Liver (tissue), 8 donors: ENCODE measurements at regions not wholly inside any gene's neighbourhood (a gene's known extent, or its start where the extent isn't known, plus 50 kb on each side); places are given as distances from the start of the nearest gene placed in this dataset.

Experiments used
- DNase-seq: peaks from one replicate; pipeline ENCODE4 v3.0.0-alpha.2; 2017; ENCODE audit warnings: low spot score
- H3K27ac ChIP-seq, 2 donors: one replicate each; pipeline ENCODE4 v1.7.0; 2013; ENCODE audit warnings: inconsistent platforms in 2 of 2, low read length in 2 of 2, control low read depth in 1 of 2, low read depth in 1 of 2, mild to moderate bottlenecking in 1 of 2
- H3K27me3 ChIP-seq, 4 donors: one replicate each; pipeline versions ENCODE4 v1.6.1 to v1.7.0; 2013; ENCODE audit warnings: low read length in 3 of 4, inconsistent platforms in 1 of 4, mild to moderate bottlenecking in 1 of 4, moderate library complexity in 1 of 4; ENCODE audit not compliant: control insufficient read depth in 4 of 4, insufficient read depth in 4 of 4
- H3K36me3 ChIP-seq, 4 donors: one replicate each; pipeline versions ENCODE4 v1.6.1 to v1.7.0; 2013; ENCODE audit warnings: low read length in 3 of 4, mild to moderate bottlenecking in 3 of 4, low read depth in 1 of 4, moderate library complexity in 1 of 4; ENCODE audit not compliant: control insufficient read depth in 4 of 4, insufficient read depth in 3 of 4
- H3K4me1 ChIP-seq, 4 donors: one replicate each; pipeline versions ENCODE4 v1.6.1 to v1.7.0; 2013; ENCODE audit warnings: low read length in 3 of 4, mild to moderate bottlenecking in 3 of 4, moderate library complexity in 1 of 4; ENCODE audit not compliant: control insufficient read depth in 4 of 4, insufficient read depth in 4 of 4
- H3K4me3 ChIP-seq, 3 donors: one replicate each; pipeline versions ENCODE4 v1.6.1 to v1.7.0; 2013; ENCODE audit warnings: low read length in 3 of 3, control low read depth in 1 of 3, low read depth in 1 of 3, mild to moderate bottlenecking in 1 of 3
- H3K9ac ChIP-seq, 2 donors: one replicate each; pipeline ENCODE4 v1.7.0; 2013; ENCODE audit warnings: low read length in 2 of 2, mild to moderate bottlenecking in 2 of 2, moderate library complexity in 2 of 2, control low read depth in 1 of 2, low read depth in 1 of 2
- H3K9me3 ChIP-seq, 4 donors: one replicate each; pipeline versions ENCODE4 v1.6.1 to v1.7.0; 2013; ENCODE audit warnings: low read length in 3 of 4; ENCODE audit not compliant: control insufficient read depth in 4 of 4
- ATF3 ChIP-seq: IDR thresholded peaks from 2 replicates; pipeline ENCODE4 v1.6.1; 2016; ENCODE audit warnings: antibody characterized with exemption
- CTCF ChIP-seq: fragments of 150-350 bp; IDR thresholded peaks from 2 replicates; pipeline ENCODE4 v1.5.1; 2017; ENCODE audit warnings: improper control_type of control experiment, low read depth, low read length; ENCODE audit not compliant: missing input control
- EGR1 ChIP-seq, 2 donors: IDR thresholded peaks; 2 replicates each; pipeline ENCODE4 v1.6.1; 2016 to 2018; ENCODE audit warnings: antibody characterized with exemption in 2 of 2, low read depth in 2 of 2
- FOXA1 ChIP-seq: IDR thresholded peaks from 2 replicates; pipeline ENCODE4 v1.6.1; 2016; ENCODE audit warnings: antibody characterized with exemption
- FOXA2 ChIP-seq: IDR thresholded peaks from 2 replicates; pipeline ENCODE4 v1.6.1; 2016; ENCODE audit warnings: antibody characterized with exemption
- GABPA ChIP-seq, 2 donors: IDR thresholded peaks in 1 of 2; conservative IDR thresholded peaks in 1 of 2; 2 replicates each; pipeline ENCODE4 v1.6.1; 2016; ENCODE audit warnings: antibody characterized with exemption in 2 of 2, mild to moderate bottlenecking in 1 of 2, moderate library complexity in 1 of 2
- HNF4A ChIP-seq, 2 donors: conservative IDR thresholded peaks; 2 replicates each; pipeline ENCODE4 v1.6.1; 2016; ENCODE audit warnings: antibody characterized with exemption in 2 of 2, mild to moderate bottlenecking in 2 of 2
- HNF4G ChIP-seq: IDR thresholded peaks from 2 replicates; pipeline ENCODE4 v1.6.1; 2016; ENCODE audit warnings: antibody characterized with exemption
- JUND ChIP-seq, 2 donors: IDR thresholded peaks; 2 replicates each; pipeline ENCODE4 v1.6.1; 2016; ENCODE audit warnings: antibody characterized with exemption in 2 of 2
- NR2F2 ChIP-seq: IDR thresholded peaks from 2 replicates; pipeline ENCODE4 v1.6.1; 2016; ENCODE audit warnings: antibody characterized with exemption
- REST ChIP-seq: IDR thresholded peaks from 2 replicates; pipeline ENCODE4 v1.6.1; 2016; ENCODE audit warnings: antibody characterized with exemption, mild to moderate bottlenecking
- RXRA ChIP-seq, 2 donors: IDR thresholded peaks; 2 replicates each; pipeline ENCODE4 v1.6.1; 2017 to 2018; ENCODE audit warnings: antibody characterized with exemption in 2 of 2, mild to moderate bottlenecking in 1 of 2
- SP1 ChIP-seq: IDR thresholded peaks from 2 replicates; pipeline ENCODE4 v1.6.1; 2018; ENCODE audit warnings: antibody characterized with exemption, mild to moderate bottlenecking
- TAF1 ChIP-seq: conservative IDR thresholded peaks from 2 replicates; pipeline ENCODE4 v1.6.1; 2016; ENCODE audit warnings: antibody characterized with exemption, mild to moderate bottlenecking
- ZBTB33 ChIP-seq: IDR thresholded peaks from 2 replicates; pipeline ENCODE4 v1.6.1; 2016; ENCODE audit warnings: antibody characterized with exemption
- WGBS: extraction: QIAGEN DNeasy Blood & Tissue Kit; methylation state at CpG from one replicate; pipeline ENCODE4 v1.1.7; 2013; 5-methylcytosine and 5-hydroxymethylcytosine counted together
- donor health status: healthy.
- donor health status: healthy.
- donor health status: healthy.
- donor health status: healthy.
- donor health status: healthy.

- Histone ChIP-seq H3K4me3 (no peak overlapping the region), H3K27ac (no peak overlapping the region), H3K4me1 (no peaks in the 10 kb centered on the region), H3K9ac (no peak overlapping the region), H3K9me3 (no peaks in the 10 kb centered on the region), H3K27me3 (peaks cover 0 to 2% (median 0%) of the 10 kb centered on the region in 4 donors), H3K36me3 (no peaks in the 10 kb centered on the region)
- 35% methylated on average over 1 of the region's 1 CpG for WGBS
- no peak for DNase-seq
- TF ChIP-seq HNF4G (no peak), SP1 (no peak), FOXA1 (no peak), JUND (IDR thresholded peaks at IDR 0.05) (no peak), CTCF (no peak), ATF3 (no peak), FOXA2 (no peak), TAF1 (no peak), HNF4A (conservative IDR thresholded peaks at IDR 0.05) (no peak), REST (no peak), GABPA (IDR thresholded peaks at IDR 0.05 in 1 of 2, conservative IDR thresholded peaks at IDR 0.05 in 1 of 2) (no peak)
Measured at GRCh38 chr7:79620291-79620690, 166.8 kb upstream of the MAGI2 start.

GRCh38 chr7:79619216-79619615, 165.7 kb upstream of the MAGI2 start:
- no peak overlapping the region for H3K27ac ChIP-seq
- no peak overlapping the region for H3K4me3 ChIP-seq
- no peak for DNase-seq
- peaks cover 0 to 3% (median 0%) of the 10 kb centered on the region in 4 donors for H3K9me3 ChIP-seq
- WGBS, result 92% methylated on average over 3 of the region's 3 CpGs
- no peak overlapping the region for H3K9ac ChIP-seq
- no peak for TF ChIP-seq JUND (IDR thresholded peaks at IDR 0.05)
- no peak for TF ChIP-seq RXRA (IDR thresholded peaks at IDR 0.05)
- TF ChIP-seq EGR1 (IDR thresholded peaks at IDR 0.05; ENCODE audit: low read depth in 2 of 2), result no peak
- TF ChIP-seq ZBTB33, result no peak
- no peak for TF ChIP-seq ATF3
- no peak for TF ChIP-seq REST
- no peak for TF ChIP-seq TAF1
- no peak for TF ChIP-seq HNF4A (conservative IDR thresholded peaks at IDR 0.05)
- TF ChIP-seq NR2F2, result no peak
- TF ChIP-seq FOXA2, result no peak
- TF ChIP-seq SP1, result no peak
- no peaks in the 10 kb centered on the region for H3K4me1 ChIP-seq
- no peaks in the 10 kb centered on the region for H3K36me3 ChIP-seq
- H3K27me3 ChIP-seq, result peaks cover 0 to 2% (median 0%) of the 10 kb centered on the region in 4 donors
